ENCODE measurements at regions not wholly inside any gene's neighbourhood (a gene's known extent, or its start where the extent isn't known, plus 50 kb on each side); places are given as distances from the start of the nearest gene placed in this dataset.

- TF ChIP-seq CTCF (IDR thresholded peaks at IDR 0.05) (no peak), POLR2A (IDR thresholded peaks at IDR 0.05) (no peak)
Observed at GRCh38 chr12:88893801-88894200, 313.5 kb upstream of the KITLG start.
